ENCODE measurements at regions not wholly inside any gene's neighbourhood (a gene's known extent, or its start where the extent isn't known, plus 50 kb on each side); places are given as distances from the start of the nearest gene placed in this dataset.
A peak's percentile ranks its signal among the peaks of the same experiment; 100 is the strongest.

DNA sequence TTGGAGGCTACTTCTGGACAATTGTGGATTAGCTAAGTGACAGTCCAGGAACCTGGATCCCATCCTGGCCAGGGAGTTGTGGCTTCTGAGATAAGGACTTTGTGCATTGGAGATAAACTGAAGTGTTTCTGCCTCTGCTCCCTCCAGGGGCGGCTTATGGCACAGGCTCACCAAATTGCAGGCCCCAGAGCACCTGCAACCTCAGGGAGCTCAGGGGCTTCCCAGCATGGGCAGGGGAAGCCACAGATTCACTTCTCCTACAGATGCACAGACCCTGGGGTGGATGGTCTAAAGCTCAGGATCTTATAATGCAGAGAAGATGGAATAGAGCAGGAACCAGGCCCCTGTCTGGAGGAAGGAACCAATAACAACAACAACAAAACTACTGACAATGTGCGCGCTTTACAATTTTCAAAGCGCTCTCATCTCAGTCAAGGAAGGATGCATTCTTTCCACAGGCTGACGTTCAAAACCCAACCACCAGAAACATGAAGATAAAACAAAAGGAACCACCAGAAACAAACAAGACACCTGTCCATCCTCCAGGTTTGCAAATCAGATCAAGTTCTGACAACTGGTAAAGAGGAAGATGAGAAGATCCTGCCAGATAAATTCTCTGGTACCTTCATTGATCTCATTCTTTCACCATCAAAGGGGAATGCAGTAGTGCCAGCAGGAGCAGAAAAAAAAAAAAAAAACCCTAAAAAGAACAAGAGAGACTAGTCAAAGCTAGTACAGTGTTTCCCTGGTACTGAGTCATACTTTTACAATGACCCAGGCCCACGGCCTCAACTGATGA is 121.0 kb upstream of the IRF2BP2 start (continued):
- peak; percentile 79; the same call in 1 of the 2 replicates for TF ChIP-seq ZNF644 (tag; IDR thresholded peaks at IDR 0.05; ENCODE audit: low read depth)
- TF ChIP-seq ZNF165 (CRISPR knock-in tag; IDR thresholded peaks at IDR 0.05; ENCODE audit: borderline replicate concordance) = no peak
- peak; percentile 58; the same call in 1 of the 2 replicates for TF ChIP-seq STAT5A (IDR thresholded peaks at IDR 0.05; ENCODE audit: borderline replicate concordance, low read length)
- TF ChIP-seq NR2F6 (CRISPR knock-in tag; IDR thresholded peaks at IDR 0.05) = no peak
- no peak for TF ChIP-seq NUFIP1 (IDR thresholded peaks at IDR 0.05; ENCODE audit: partially characterized antibody)
- TF ChIP-seq POLR2B (IDR thresholded peaks at IDR 0.05; ENCODE audit: low read depth, partially characterized antibody) = no peak
- TF ChIP-seq HEY1 (CRISPR knock-in tag; IDR thresholded peaks at IDR 0.05; ENCODE audit: borderline replicate concordance) = 0 out of 2 replicates have a peak, but pooled peaks have one; percentile 6
- TF ChIP-seq, protein P1, sequence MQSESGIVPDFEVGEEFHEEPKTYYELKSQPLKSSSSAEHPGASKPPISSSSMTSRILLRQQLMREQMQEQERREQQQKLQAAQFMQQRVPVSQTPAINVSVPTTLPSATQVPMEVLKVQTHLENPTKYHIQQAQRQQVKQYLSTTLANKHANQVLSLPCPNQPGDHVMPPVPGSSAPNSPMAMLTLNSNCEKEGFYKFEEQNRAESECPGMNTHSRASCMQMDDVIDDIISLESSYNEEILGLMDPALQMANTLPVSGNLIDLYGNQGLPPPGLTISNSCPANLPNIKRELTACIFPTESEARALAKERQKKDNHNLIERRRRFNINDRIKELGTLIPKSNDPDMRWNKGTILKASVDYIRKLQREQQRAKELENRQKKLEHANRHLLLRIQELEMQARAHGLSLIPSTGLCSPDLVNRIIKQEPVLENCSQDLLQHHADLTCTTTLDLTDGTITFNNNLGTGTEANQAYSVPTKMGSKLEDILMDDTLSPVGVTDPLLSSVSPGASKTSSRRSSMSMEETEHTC (IDR thresholded peaks at IDR 0.05) = no peak
- TF ChIP-seq FOS (IDR thresholded peaks at IDR 0.05; ENCODE audit: extremely low read depth, insufficient read length) = no peak
- peak; percentile 55 for TF ChIP-seq SMAD4 (CRISPR knock-in tag; conservative IDR thresholded peaks at IDR 0.05)
- 0 out of 2 replicates have a peak, but pooled peaks have one; percentile 49 for TF ChIP-seq NR4A1 (CRISPR knock-in tag; IDR thresholded peaks at IDR 0.05)
- peak; percentile 53; the same call in 1 of the 2 replicates for TF ChIP-seq NR4A1 (tag; IDR thresholded peaks at IDR 0.05)
- no peak for TF ChIP-seq ZNF75A (CRISPR knock-in tag; IDR thresholded peaks at IDR 0.05)
- TF ChIP-seq, protein P2, sequence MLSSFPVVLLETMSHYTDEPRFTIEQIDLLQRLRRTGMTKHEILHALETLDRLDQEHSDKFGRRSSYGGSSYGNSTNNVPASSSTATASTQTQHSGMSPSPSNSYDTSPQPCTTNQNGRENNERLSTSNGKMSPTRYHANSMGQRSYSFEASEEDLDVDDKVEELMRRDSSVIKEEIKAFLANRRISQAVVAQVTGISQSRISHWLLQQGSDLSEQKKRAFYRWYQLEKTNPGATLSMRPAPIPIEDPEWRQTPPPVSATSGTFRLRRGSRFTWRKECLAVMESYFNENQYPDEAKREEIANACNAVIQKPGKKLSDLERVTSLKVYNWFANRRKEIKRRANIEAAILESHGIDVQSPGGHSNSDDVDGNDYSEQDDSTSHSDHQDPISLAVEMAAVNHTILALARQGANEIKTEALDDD (IDR thresholded peaks at IDR 0.05) = peak; percentile 77
- TF ChIP-seq NCOA4 (IDR thresholded peaks at IDR 0.05; ENCODE audit: partially characterized antibody) = no peak
- no peak for TF ChIP-seq U2AF1 (optimal IDR thresholded peaks at IDR 0.05; ENCODE audit: low read depth, low read length)
- peak; percentile 73; the same call in 1 of the 2 replicates for TF ChIP-seq RUNX1 (IDR thresholded peaks at IDR 0.05; ENCODE audit: low read depth)
- peak; percentile 88 for TF ChIP-seq NCOR1 (IDR thresholded peaks at IDR 0.05)
- TF ChIP-seq MTA3 (IDR thresholded peaks at IDR 0.05; ENCODE audit: borderline replicate concordance) = peak; percentile 65; the same call in 1 of the 2 replicates
- peak; percentile 16; the same call in 1 of the 2 replicates for TF ChIP-seq HDGF (IDR thresholded peaks at IDR 0.05)
- no peak for TF ChIP-seq TAF9B (IDR thresholded peaks at IDR 0.05; ENCODE audit: partially characterized antibody)
- TF ChIP-seq, protein P3, sequence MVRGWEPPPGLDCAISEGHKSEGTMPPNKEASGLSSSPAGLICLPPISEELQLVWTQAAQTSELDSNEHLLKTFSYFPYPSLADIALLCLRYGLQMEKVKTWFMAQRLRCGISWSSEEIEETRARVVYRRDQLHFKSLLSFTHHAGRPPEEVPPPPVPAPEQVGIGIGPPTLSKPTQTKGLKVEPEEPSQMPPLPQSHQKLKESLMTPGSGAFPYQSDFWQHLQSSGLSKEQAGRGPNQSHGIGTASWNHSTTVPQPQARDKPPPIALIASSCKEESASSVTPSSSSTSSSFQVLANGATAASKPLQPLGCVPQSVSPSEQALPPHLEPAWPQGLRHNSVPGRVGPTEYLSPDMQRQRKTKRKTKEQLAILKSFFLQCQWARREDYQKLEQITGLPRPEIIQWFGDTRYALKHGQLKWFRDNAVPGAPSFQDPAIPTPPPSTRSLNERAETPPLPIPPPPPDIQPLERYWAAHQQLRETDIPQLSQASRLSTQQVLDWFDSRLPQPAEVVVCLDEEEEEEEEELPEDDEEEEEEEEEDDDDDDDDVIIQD (CRISPR knock-in tag; IDR thresholded peaks at IDR 0.05) = no peak
- TF ChIP-seq ZNF408 (CRISPR knock-in tag; IDR thresholded peaks at IDR 0.05; ENCODE audit: low read depth) = no peak
- peak; percentile 70; the same call in 1 of the 2 replicates for TF ChIP-seq ZNF583 (CRISPR knock-in tag; IDR thresholded peaks at IDR 0.05)
- TF ChIP-seq, protein P4, sequence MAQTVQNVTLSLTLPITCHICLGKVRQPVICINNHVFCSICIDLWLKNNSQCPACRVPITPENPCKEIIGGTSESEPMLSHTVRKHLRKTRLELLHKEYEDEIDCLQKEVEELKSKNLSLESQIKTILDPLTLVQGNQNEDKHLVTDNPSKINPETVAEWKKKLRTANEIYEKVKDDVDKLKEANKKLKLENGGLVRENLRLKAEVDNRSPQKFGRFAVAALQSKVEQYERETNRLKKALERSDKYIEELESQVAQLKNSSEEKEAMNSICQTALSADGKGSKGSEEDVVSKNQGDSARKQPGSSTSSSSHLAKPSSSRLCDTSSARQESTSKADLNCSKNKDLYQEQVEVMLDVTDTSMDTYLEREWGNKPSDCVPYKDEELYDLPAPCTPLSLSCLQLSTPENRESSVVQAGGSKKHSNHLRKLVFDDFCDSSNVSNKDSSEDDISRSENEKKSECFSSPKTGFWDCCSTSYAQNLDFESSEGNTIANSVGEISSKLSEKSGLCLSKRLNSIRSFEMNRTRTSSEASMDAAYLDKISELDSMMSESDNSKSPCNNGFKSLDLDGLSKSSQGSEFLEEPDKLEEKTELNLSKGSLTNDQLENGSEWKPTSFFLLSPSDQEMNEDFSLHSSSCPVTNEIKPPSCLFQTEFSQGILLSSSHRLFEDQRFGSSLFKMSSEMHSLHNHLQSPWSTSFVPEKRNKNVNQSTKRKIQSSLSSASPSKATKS (CRISPR knock-in tag; IDR thresholded peaks at IDR 0.05) = no peak

All from K562 (cell line).